COLO668 (cell line): ENCODE measurements at regions not wholly inside any gene's neighbourhood (a gene's known extent, or its start where the extent isn't known, plus 50 kb on each side); places are given as distances from the start of the nearest gene placed in this dataset.
"Not testable (repeated sequence)": the region's sequence is repeated elsewhere in the genome, so short reads cannot be mapped to it uniquely, and the experiment has no call there.

Experiments
- DNase-seq: peaks from one replicate; lab custom pipeline; 2025; ENCODE audit not compliant: unreplicated experiment; lab: John Stamatoyannopoulos, UW

DNA sequence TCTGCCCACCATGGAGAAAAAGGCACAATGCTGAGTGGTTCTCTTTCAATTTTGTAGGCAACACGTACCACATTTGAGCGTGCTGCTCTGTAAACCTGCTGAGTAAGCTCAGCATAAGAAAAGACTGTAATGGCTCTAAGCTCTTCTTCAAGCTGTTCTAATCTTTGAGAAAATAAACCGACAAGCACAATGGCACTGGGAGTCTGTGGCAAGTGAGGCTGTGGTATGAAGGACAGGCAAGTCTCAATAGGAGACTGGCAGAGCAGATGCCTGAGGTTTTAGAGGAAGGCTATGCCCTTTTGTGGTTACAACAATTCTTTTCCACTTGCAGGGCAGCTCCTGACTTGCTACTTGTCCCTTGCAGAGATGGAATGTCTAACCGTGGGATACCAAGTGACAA is 136.7 kb upstream of the EXOC2 start:
- DNase-seq: no peak

DNA sequence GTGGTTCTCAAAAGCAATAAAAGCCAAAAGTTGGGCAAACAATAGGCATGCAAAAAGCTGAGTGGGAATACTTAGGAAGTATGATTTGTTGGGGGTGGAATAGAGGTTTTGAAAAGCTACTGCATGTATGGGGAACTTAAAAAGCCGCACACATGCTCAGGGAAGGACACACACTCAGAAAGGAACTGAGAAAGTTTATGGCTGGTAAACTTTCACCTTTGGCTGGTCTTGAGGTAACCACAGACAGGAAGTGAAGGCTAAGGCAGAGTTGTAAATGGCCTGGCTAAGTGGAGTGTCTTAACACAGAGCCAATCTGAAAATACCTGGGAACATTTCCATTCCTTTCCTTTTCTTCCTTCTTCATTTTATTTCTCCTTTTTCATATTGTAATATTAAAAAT is 134.5 kb upstream of the EXOC2 start:
- DNase-seq: no peak

DNA sequence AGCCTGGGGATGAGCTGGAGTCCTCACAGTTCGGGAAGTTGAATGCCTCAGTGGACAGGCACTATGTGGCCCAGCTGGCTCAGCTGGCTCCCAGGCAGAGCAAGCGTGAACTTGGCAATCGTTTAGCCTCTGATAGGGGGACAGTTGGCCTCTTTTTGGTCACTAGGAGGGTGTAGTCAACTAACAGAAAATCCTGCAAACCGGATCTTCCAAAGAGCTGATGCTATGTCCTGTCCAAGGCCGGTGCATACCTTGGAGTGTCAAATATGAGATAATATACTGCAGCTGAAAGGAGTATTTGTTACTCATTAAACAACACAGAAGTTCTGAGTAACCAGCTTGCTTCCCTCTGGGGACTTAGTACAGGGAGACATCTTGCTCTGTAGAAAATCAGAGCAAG is 126.2 kb upstream of the EXOC2 start:
- DNase-seq: no peak

DNA sequence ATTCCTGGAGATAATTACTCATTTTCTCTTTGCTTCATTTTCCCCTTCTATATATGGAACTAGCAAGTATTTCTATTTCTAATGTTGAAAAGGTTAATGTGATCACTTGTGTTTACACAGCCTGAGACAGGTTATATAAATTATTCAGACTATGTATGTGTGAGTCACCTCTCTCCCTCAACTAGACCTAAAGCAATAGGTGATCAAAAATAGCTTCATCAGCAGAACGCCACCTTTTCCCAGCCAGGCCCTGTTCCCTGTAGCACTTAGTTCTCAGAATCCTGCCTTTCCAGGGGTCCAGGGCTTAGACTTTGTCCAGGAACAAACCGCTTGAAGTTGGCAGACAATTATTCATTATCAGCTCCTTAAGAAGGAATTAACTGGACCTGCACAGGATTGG is 125.3 kb upstream of the EXOC2 start:
- DNase-seq: no peak

DNA sequence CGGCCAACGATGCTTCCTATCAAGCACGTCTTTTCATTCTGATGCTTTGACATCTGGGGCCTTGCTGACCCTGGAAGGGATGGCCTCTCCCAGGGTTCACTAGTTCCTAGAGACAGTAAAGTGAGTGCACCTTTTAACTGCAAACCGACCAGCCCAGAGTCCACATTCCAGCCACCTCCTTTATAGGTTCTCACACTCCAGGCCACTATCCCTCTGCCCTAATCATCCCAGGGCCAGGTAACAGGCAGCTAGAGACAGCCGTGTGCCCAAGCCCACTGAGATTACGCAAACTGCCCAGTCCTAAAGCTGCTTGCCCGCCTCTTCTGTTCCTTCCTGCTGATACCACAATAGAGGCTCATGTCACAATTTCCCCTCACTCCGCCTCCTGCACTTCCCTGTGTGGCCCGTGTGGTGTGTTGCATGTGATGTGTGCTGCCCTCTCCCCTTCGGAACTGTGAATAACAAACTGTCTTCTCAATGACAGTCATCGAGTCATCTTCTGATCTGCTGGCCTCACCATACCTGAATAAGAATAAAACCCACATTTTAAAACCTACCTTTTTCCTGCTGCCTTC is 123.7 kb upstream of the EXOC2 start:
- DNase-seq: no peak

DNA sequence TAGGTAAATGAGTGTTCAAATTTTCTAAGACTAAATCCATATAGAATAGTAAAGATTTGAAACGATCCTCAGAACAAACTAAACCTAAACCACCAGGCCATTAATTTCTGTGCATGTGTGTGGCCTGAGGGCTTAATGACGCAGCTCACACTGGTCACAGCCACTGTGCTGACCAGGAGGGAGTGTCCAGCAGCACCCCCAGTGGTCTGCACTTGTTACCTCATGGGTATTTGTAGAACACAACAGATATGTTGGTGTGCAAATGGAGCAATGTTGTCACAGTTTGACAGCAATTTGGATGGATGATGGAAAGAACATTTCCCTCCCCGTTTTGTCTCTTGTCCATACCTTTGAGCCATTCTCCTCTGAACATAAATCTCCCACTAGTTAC is 122.4 kb upstream of the EXOC2 start:
- DNase-seq: no peak

DNA sequence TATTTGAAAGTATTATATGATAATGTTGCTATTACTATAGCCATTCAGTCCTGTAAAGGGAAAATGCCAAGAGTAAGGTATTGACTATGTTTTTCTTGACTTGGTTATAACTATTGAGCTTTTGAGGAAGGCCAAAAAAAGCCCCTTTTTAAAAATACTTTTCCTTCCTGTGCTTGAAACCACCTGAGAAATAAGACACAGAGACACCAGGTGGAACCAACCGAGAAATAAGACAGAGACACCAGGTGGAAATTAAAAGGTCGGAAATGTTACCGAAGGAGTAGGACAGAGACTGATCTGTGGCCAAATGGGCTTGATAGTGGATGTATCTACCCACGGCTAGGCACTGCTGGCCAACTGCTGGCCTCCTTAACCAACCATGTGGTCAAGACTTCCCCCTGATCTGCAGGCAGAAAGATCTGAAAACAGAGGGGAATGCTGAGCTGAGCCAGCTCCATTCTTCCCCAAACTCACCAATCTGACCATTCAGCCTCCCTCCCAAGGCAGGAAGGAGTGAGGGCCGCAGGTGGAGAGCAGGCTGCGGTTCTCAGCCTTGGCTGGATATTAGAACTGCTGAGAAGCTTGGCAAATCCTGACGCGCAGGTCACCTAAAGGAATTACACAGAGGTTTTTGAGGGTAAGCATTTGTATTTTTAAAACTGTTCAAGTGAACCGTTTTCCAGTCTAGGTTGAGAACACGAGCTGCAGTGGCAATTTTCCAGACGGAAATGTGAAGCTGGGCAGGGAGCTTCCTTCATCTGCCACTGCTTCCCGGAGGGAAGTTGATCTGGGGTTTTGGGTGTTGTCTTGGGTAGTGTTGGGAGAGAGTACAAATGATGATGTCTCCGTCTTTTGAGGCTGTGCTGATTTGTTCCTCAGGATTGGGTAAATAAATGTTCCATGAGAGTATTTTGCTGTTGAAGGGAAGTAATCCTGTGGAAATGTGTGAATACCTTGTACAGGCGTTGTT is 121.7 kb upstream of the EXOC2 start:
- no peak for DNase-seq

DNA sequence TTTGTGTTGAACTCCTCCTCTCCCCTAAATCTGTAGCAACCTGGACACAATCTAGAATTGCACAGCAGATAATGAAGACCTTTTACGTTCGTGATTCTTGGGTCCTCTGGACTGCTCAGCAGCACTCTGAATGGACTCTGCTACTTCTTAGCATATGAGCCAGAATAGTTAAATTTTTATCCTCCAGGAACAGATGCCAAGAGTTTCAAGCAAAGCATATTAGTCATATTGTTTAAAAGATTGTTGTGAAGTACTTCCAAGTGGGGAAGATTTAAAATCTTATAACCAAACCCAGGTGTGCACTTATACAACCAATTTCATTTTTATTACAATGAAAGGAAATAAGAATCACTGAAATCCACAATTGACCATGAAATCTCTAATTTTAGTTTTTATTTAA is 118.9 kb upstream of the EXOC2 start:
- DNase-seq: no peak

DNA sequence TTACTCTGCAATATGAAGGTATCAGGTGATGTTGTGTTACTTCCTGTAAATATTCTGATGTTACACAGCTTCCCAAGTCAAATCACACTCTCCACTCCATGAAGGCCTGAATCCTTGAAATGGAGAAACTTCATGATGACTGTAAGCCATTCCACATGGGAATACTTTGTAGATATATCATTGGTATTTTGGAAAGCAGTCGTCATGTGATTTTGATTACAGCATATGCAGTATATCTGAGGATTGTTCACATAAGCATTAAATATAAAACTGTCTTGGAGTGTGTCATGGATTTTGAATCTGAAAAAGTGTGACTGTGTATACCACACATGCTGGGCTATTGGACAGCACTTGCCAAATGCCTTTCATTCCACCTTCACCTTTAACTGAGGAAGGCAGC is 118.3 kb upstream of the EXOC2 start:
- DNase-seq: no peak

DNA sequence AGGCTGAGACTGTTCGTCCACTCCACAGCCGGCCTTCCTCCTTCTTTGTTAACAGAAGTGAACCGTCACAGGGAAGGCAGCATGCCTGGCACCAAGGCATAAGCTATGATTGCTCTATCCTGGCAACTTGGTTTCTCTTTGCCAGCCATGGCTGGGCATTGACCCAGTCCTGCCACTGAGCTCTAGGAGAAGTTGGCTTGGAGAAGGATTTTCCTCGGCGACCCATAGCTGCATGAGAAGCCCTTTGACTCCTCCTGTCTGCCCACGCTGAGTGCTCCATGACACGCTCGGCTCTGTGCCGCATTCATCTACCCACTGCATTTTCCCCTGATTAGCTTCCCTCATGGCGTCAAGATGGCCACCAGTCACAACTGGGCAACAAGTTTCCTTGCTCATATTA is 111.8 kb upstream of the EXOC2 start:
- DNase-seq: no peak

DNA sequence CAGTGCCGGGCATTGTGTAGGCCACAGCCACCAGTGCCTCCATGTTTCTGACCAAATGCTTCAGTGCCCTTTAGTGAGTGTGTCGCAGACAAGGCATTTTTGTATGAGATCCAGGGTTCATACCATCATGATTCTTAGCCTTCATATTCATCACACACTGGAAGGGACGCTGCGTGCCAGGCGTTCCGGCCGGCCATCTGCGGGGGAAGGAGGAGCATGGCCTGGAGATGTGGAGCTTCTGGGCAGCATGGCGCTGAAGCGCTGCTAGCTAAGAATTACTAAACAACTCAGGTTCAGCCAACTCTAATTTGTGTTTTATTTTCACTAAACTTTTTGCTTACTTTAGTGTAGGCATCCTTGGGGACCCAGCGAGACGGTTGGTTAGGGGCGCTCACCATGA is 111.4 kb upstream of the EXOC2 start:
- DNase-seq: no peak

DNA sequence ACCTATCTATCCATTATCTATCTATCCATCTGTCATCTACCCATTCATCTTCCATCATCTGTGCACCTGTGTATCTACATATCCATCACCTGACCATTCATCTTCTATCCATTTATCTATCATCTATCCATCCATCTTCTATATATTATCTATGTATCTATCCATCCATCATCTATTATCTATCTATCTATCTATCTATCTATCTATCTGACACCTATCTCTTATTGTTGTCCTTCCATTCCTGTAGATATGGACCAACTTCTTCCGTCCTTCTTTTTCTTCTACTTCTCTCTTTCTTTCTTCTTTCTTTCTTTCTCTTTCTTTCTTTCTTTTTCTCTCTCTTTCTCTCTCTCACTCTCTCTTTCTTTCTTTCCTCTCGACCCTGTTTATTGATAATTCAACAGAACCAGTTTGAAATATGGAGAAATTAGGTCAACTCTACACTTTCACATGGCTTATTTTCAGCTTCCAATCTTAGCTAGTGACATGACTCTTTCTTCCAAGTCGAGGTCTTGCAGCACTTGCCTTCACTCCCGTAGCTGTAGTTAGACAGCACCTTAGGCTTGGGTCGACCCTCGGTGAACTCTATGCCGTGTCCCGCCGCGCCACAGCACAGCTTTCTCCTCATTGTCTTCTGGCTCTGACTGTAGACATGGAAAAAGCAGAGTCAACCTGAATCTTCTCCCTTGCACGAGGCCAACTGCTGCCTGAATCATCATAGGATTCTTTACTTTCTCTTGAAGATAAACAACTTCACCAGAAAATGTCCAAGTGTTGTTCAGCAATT is 110.4 kb upstream of the EXOC2 start:
- DNase-seq: no peak

DNA sequence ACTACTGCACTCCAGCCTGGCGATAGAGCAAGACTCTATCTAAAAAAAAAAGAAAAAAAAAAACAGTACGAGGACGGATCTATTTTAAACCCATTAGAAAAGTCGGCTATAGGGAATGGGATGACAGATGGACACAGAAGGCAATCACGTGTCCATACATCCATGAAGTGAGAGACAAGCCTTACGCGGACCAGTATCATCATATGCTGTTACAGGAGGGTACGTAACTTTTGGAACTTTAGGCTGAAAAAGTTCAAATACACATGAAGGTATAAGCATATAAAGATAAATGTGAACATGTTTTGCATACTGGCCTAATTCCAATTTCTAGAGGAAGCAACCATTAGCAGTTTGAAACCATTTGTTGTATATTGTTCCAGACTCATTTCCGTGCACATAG is 109.8 kb upstream of the EXOC2 start:
- no peak for DNase-seq

DNA sequence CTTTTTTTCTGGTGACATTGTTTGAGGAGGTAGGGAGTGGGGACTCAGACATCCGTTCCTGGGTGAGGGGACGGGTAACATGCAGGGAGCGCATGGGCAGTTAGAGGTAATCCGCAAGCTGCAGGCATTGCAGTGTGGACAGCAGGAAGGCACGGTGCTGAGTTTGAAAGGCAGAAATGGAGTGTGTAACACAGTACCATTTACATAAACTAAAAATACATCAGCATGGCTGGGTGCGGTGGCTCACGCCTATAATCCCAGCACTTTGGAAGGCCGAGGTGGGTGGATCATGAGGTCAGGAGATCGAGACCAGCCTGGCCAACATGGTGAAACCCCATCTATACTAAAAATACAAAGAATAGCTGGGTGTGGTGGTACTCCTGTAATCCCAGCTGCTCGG is 109.3 kb upstream of the EXOC2 start:
- DNase-seq: not testable (repeated sequence)

DNA sequence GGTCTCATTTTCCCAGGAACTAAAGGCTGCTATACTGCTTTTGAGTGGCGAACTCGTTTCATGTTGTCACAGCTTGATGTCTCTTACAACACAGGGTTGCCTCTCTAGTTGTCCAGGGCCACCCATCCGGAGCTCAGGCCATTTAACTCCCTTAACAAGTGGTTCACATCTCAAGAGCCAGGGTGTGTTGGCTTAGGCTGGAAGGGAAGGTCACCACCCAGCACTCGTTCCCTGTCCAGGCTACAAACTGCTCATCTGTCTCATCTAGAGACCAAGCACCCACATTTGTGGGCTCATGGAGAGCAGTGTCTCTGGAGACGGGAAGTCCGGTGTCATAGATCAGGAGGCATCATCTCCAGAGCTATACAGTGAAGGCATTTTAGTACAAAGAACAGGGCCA is 106.8 kb upstream of the EXOC2 start:
- DNase-seq: no peak

DNA sequence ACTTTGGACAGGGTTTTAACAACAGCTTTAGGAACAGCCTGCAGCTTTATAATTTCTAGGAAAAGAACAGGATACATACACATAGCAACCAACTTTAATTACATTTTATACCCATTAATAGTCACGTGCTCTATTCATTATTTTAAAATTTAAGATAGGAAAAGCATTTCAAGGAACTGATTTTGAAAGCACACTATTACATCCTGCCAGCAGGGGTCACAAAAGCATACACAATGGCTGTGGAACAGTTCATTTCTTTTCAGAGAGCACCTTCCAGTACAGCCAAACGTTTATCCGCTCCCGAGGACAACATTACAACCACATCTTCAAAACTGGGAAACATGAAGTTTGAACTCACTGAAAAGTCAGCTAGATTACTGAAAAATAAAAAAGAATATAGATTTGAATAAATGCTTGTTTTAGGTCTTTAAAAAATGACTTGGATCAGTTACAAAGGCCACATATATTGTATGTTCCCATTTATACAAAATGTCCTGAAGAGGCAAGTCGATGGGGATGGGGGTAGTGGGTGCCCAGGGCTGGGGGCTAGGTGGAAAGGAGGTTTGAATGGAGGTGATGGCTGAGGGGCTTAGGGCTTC is 104.6 kb upstream of the EXOC2 start:
- DNase-seq: peak; percentile 11

DNA sequence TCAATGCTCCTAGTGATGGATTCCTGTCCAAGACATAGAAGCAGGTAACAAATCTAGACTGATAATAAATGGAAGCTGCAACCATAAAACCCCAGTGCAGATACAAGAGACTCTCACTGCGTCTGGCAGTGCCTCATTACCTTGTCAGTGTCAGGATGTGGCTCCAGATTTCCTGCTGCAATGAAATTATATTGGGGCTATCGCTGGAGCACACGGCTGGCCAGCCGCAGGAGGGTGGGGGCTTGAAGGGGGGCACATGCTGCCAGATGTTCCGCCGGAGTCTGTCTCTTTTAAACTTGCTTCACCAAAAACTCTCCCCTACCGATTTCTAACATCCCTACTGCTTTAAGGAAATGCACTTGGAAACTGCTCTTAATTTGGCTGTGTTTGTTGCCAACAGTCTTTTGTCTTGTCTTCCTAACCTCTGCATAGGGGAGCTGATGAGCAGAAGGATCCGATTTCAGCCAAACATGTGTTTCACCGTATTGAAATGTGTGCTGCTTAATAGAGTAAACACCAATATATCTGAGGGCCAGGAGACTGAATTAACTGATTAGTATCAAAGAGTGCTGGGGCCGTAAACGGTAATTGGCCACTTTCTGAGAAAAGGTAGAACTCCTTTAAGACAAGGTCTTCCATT is 102.2 kb upstream of the EXOC2 start:
- no peak for DNase-seq

DNA sequence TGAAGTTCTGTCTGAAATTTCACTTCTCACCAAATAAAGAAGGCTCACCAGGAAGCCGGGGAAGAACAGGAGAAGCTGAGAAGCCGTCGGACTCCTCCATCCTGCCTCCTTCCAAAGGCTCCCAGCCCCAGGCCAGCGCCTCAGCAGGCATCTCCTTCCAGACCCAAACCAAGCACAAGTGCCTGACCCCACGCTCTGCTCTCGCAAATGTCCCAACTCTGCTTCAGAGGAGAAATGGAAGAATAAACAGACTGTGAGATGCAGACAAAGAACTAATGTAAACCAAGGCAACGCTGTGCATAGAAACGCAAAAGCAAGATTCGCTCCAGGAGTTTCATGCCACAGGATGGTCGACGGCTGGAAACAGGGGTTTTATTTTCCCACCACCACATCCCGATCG is 100.3 kb upstream of the EXOC2 start:
- no peak for DNase-seq

DNA sequence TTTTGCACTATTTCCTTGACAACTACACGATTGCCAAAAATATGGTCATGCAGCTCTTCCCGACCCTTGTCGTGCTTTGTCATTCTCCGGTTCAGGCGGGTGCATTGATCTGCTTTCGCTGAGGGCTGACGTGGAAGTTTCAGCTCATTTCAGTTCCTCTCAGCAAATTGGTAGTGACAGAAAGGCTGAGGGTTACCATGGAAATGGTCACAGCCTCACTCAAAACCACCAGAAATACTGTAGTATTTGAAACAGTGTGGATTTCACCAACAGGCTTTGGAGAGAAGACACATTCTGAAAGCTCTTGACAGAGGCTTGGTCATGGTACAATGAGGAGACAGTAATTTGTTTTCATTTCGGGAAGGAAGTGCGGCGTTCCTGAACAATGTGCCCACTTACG is 99.7 kb upstream of the EXOC2 start:
- no peak for DNase-seq

DNA sequence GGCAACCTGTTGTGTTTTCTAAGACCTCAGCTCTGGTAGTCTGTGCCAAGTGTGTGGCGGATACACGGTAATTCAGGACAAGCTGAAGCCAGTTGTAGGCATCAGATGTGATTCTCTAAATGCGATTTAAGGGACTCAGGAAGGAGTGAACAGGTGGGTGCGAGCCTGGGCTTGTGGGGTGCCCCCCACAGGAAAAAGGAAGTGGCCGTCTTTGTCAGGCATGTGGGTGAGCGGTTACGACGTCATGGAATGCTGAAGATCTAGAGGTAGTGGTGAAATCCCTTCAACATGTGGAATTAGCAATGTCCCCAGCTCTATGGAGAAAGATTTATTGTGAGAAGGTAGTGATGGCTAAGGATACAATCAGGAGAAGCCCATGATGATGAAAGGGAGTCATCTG is 95.1 kb upstream of the EXOC2 start:
- no peak for DNase-seq
